K562 (cell line): ENCODE measurements at regions not wholly inside any gene's neighbourhood (a gene's known extent, or its start where the extent isn't known, plus 50 kb on each side); places are given as distances from the start of the nearest gene placed in this dataset.

ENCODE experiments used
- ATAC-seq: fragments of 200-7000 bp; cut with Tn5 transposase; 3 replicates; pipeline ENCODE4 v1.9.1; 2020; ENCODE audit warnings: moderate library complexity
- BruUV-seq: library from RNA; stranded (reverse); fragments of 400-500 nt; replicated peaks from 2 replicates; lab custom pipeline; 2021; lab: Mats Ljungman, UMichigan
- CTCF ChIA-PET: fragments of 300-600 bp; formaldehyde crosslinking; extraction: SDS; loops from one replicate; lab custom pipeline; 2021; ENCODE audit warnings: low intra/inter-chr PET ratio; lab: Yijun Ruan, JAX
- POLR2A ChIA-PET: fragments of 300-600, 350-650 bp; sonication (Branson Sonifier 250); formaldehyde crosslinking; extraction: SDS; loops from one replicate; lab custom pipeline; 2021; ENCODE audit warnings: antibody characterized with exemption, inconsistent platforms; lab: Yijun Ruan, JAX
- DNase-seq, 4 experiments: peaks; one replicate each; pipeline versions ENCODE4 v3.0.0 to v3.0.0-alpha.2; 2011 to 2018; ENCODE audit warnings: low spot score in 3 of 4, mixed read lengths in 3 of 4; ENCODE audit errors: extremely low read depth in 1 of 4
- FAIRE-seq: peaks from 2 replicates; lab custom pipeline; 2011; peaks lifted over from hg19 to GRCh38; lab: Jason Lieb, UNC
- H2AFZ ChIP-seq: 2 replicates; pipeline ENCODE4 v1.6.0; 2011; ENCODE audit warnings: low read depth, low read length, control low read depth, inconsistent platforms
- H3K27ac ChIP-seq: fragments of 200-600 bp; 3 replicates; pipeline ENCODE4 v1.8.0; 2011; ENCODE audit warnings: low read depth, mild to moderate bottlenecking, control low read depth, inconsistent platforms, low read length, moderate library complexity, mixed read lengths; ENCODE audit errors: extremely low read depth
- H3K27me3 ChIP-seq, 2 experiments: fragments of 300-600 bp in 1 of 2; 2 replicates in 1 of 2; 3 replicates in 1 of 2; pipeline versions ENCODE4 v1.6.0 to v1.8.0; 2011; ENCODE audit warnings: inconsistent platforms in 2 of 2, low read length in 2 of 2, mild to moderate bottlenecking in 1 of 2, mixed read lengths in 1 of 2, moderate library complexity in 1 of 2; ENCODE audit not compliant: control insufficient read depth in 2 of 2, insufficient read depth in 2 of 2
- H3K36me3 ChIP-seq: fragments of 300-600 bp; 3 replicates; pipeline ENCODE4 v1.8.0; 2011; ENCODE audit warnings: mild to moderate bottlenecking, low read length, inconsistent platforms; ENCODE audit not compliant: control insufficient read depth, insufficient read depth
- H3K4me1 ChIP-seq, 2 experiments: fragments of 200-600 bp in 1 of 2; replicated peaks in 1 of 2; 2 replicates in 1 of 2; 3 replicates in 1 of 2; pipeline versions ENCODE4 v1.5.1 to v1.8.0; 2011; ENCODE audit warnings: inconsistent platforms in 2 of 2, low read length in 2 of 2, mild to moderate bottlenecking in 1 of 2, mixed read lengths in 1 of 2, moderate library complexity in 1 of 2; ENCODE audit not compliant: control insufficient read depth in 2 of 2, insufficient read depth in 2 of 2
- H3K4me2 ChIP-seq: 2 replicates; pipeline ENCODE4 v1.6.1; 2011; ENCODE audit warnings: low read length, control low read depth, inconsistent platforms, mixed read lengths; ENCODE audit not compliant: insufficient read depth
- H3K4me3 ChIP-seq: fragments of 200-600 bp; sonication (generic), shearing (Covaris generic); 2 replicates; pipeline ENCODE4 v1.5.1; 2016; ENCODE audit warnings: control low read depth, inconsistent platforms
- H3K79me2 ChIP-seq: fragments of 200-600 bp; 3 replicates; pipeline ENCODE4 v1.8.0; 2011; ENCODE audit warnings: low read length, inconsistent platforms; ENCODE audit not compliant: control insufficient read depth, insufficient read depth
- H3K9ac ChIP-seq, 2 experiments: 2 replicates each; pipeline versions ENCODE4 v1.6.0 to v1.6.1; 2011; ENCODE audit warnings: low read depth in 2 of 2, low read length in 2 of 2, control low read depth in 1 of 2, inconsistent platforms in 1 of 2, mild to moderate bottlenecking in 1 of 2, mixed read lengths in 1 of 2; ENCODE audit not compliant: insufficient read depth in 1 of 2
- H3K9me1 ChIP-seq: one replicate; pipeline ENCODE4 v1.6.0; 2011; ENCODE audit warnings: inconsistent platforms, mild to moderate bottlenecking, low read length, moderate library complexity; ENCODE audit not compliant: control insufficient read depth, insufficient read depth
- H3K9me3 ChIP-seq: replicated peaks from 2 replicates; pipeline ENCODE4 v1.5.1; 2011; ENCODE audit warnings: low read depth, low read length, inconsistent platforms; ENCODE audit not compliant: control insufficient read depth, insufficient read depth
- H4K20me1 ChIP-seq: replicated peaks from 2 replicates; pipeline ENCODE4 v1.6.1; 2011; ENCODE audit warnings: low read length, inconsistent platforms, mixed read lengths; ENCODE audit not compliant: control insufficient read depth, insufficient read depth
- CEBPB ChIP-seq: fragments of 450-650 bp; IDR thresholded peaks from 2 replicates; pipeline ENCODE4 v1.6.1; 2016; ENCODE audit warnings: missing genetic modification characterization, missing compliant biosample characterization
- E2F5 ChIP-seq: sonication (generic); formaldehyde crosslinking; IDR thresholded peaks from 2 replicates; pipeline ENCODE4 v1.8.0; 2022; ENCODE audit warnings: mild to moderate bottlenecking, missing genetic modification reagents
- KDM4B ChIP-seq, 2 experiments: fragments of 450-650 bp in 1 of 2; sonication (generic) in 1 of 2; IDR thresholded peaks; 2 replicates each; pipeline ENCODE4 v1.6.1; 2016 to 2017; ENCODE audit warnings: borderline replicate concordance in 2 of 2, antibody characterized with exemption in 1 of 2, low read depth in 1 of 2, mild to moderate bottlenecking in 1 of 2
- MAFK ChIP-seq: IDR thresholded peaks from 2 replicates; pipeline ENCODE4 v1.6.1; 2011; ENCODE audit warnings: low read length, improper control_type of control experiment
- NRF1 ChIP-seq, 2 experiments: fragments of 450-650 bp; IDR thresholded peaks in 1 of 2; conservative IDR thresholded peaks in 1 of 2; 2 replicates each; pipeline ENCODE4 v1.6.1; 2014; ENCODE audit warnings: mild to moderate bottlenecking in 2 of 2
- PREB ChIP-seq: sonication (generic); formaldehyde crosslinking; IDR thresholded peaks from 2 replicates; pipeline ENCODE4 v1.8.1; 2023; ENCODE audit warnings: mild to moderate bottlenecking, missing genetic modification reagents
- UBTF ChIP-seq, 2 experiments: IDR thresholded peaks; 2 replicates each; pipeline ENCODE4 v1.6.1; 2012; ENCODE audit warnings: improper control_type of control experiment in 2 of 2, low read depth in 2 of 2, low read length in 2 of 2, borderline replicate concordance in 1 of 2
- ZFP1 ChIP-seq: fragments of 450-650 bp; formaldehyde crosslinking; IDR thresholded peaks from 2 replicates; pipeline ENCODE4 v1.4.0; 2020; ENCODE audit warnings: mild to moderate bottlenecking, mixed read lengths
- ZNF644 ChIP-seq: fragments of 200-800 bp; sonication (Bioruptor generic); IDR thresholded peaks from 2 replicates; pipeline ENCODE4 v1.6.1; 2016; ENCODE audit warnings: low read depth, missing genetic modification characterization, missing compliant biosample characterization
- WGBS: fragments of 100-300 bp; shearing (Covaris generic); methylation state at CpG from one replicate; pipeline ENCODE4 v1.1.6; 2016; ENCODE audit warnings: low coverage, mixed read lengths; ENCODE audit not compliant: insufficient coverage; ENCODE audit errors: missing lambda C conversion rate; 5-methylcytosine and 5-hydroxymethylcytosine counted together
- in situ Hi-C: fragments of 300-500 bp; cut with MboI; formaldehyde crosslinking; loops from 4 replicates; pipeline ENCODE4 v1.15.0; 2018; ENCODE audit warnings: inconsistent platforms, mixed read lengths
- intact Hi-C: fragments of 100-400 bp; cut with micrococcal nuclease; formaldehyde crosslinking; loops from 2 replicates; pipeline ENCODE4 v1.14.2; 2022
- TF ChIP-seq, protein P1 (sequence below): fragments of 450-650 bp; formaldehyde crosslinking; IDR thresholded peaks from 2 replicates; pipeline ENCODE4 v1.4.0; 2020; ENCODE audit warnings: mild to moderate bottlenecking, mixed read lengths

DNA sequence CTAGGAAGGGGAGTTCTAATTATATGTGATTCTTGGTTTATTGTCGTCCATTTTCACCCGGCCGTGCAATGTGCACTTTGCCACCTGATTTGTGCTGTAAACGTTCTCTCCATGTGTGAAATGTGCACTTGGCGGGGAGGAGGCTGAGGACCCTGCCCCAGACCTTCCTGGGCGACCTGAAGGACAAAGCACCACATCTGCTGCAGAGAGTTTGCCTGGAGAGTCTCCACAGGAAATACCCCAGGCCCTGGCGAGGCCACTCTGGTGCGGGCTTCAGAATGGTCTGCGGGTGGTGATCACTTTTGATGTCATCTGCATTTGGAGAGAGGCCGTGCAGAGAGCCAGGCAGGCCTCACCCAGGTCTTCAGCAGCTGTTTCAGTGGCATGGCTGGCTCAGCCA is 224.7 kb downstream of the BRD1 start:
- no TSS peak for BruUV-seq
- CTCF ChIA-PET = no interaction called here
- DNase-seq (no peak), ATAC-seq (no peak), FAIRE-seq (no peak)
- Histone ChIP-seq H3K4me2 (no peak overlapping the region), H3K9me3 (no peaks in the 10 kb centered on the region; the same call in 1 of the 2 replicates), H3K79me2 (peaks cover 58% of the 10 kb centered on the region), H3K27ac (no peak overlapping the region), H3K9me1 (no peaks in the 10 kb centered on the region), H3K9ac (peak overlapping the region in 1 of 2 experiments; percentile 22; a peak in 1 of 4 replicates), H4K20me1 (peaks cover 16% of the 10 kb centered on the region; the same call in 1 of the 2 replicates), H3K4me3 (no peak overlapping the region), H3K27me3 (no peaks in the 10 kb centered on the region), H2AFZ (no peak overlapping the region), H3K36me3 (peaks cover 32% of the 10 kb centered on the region; the same call in 2 of the 3 replicates), H3K4me1 (peaks cover 0 to 14% of the 10 kb centered on the region in 2 experiments; a peak in 2 of 5 replicates)
- POLR2A ChIA-PET = no interaction called here
- TF ChIP-seq CEBPB (tag) = no peak
- TF ChIP-seq PREB = no peak
- TF ChIP-seq E2F5 (CRISPR knock-in tag) = no peak
- no peak for TF ChIP-seq MAFK
- no peak for TF ChIP-seq ZNF644 (tag)
- TF ChIP-seq UBTF (IDR thresholded peaks at IDR 0.05; ENCODE audit: borderline replicate concordance in 1 of 2, low read depth in 2 of 2, low read length in 2 of 2) = no peak
- TF ChIP-seq, protein P1, sequence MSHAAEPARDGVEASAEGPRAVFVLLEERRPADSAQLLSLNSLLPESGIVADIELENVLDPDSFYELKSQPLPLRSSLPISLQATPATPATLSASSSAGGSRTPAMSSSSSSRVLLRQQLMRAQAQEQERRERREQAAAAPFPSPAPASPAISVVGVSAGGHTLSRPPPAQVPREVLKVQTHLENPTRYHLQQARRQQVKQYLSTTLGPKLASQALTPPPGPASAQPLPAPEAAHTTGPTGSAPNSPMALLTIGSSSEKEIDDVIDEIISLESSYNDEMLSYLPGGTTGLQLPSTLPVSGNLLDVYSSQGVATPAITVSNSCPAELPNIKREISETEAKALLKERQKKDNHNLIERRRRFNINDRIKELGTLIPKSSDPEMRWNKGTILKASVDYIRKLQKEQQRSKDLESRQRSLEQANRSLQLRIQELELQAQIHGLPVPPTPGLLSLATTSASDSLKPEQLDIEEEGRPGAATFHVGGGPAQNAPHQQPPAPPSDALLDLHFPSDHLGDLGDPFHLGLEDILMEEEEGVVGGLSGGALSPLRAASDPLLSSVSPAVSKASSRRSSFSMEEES (CRISPR knock-in tag) = no peak
- no peak for TF ChIP-seq KDM4B (IDR thresholded peaks at IDR 0.05; ENCODE audit: borderline replicate concordance in 2 of 2, low read depth in 1 of 2)
- TF ChIP-seq NRF1 (conservative IDR thresholded peaks at IDR 0.05 in 1 of 2, IDR thresholded peaks at IDR 0.05 in 1 of 2) = no peak
- TF ChIP-seq ZFP1 = no peak
- in situ Hi-C loops = no loop called here
- intact Hi-C loops = no loop called here
- 84% methylated on average over 8 of the region's 10 CpGs for WGBS
